ENCODE measurements at regions not wholly inside any gene's neighbourhood (a gene's known extent, or its start where the extent isn't known, plus 50 kb on each side); places are given as distances from the start of the nearest gene placed in this dataset.
"Not testable (repeated sequence)": the region's sequence is repeated elsewhere in the genome, so short reads cannot be mapped to it uniquely, and the experiment has no call there.

GRCh38 chr5:82523633-82524032 lies 245.5 kb upstream of the RPS23 start:
- Mint-ChIP-seq H3K27ac (no peak overlapping the region), H3K27me3 (ENCODE audit: low read depth) (no peaks in the 10 kb centered on the region), H3K4me3 (ENCODE audit: low read depth) (no peak overlapping the region), H3K4me1 (ENCODE audit: low read depth) (peaks cover 8% of the 10 kb centered on the region), H3K9me3 (peaks cover 14% of the 10 kb centered on the region), H3K36me3 (ENCODE audit: low read depth) (no peaks in the 10 kb centered on the region)
- no peak for DNase-seq (ENCODE audit: low spot score)
- intact Hi-C loops (cut with micrococcal nuclease) = no loop called here

- intact Hi-C loops (cut with micrococcal nuclease) = no loop called here
- Mint-ChIP-seq H3K4me3 (ENCODE audit: low read depth) (no peak overlapping the region), H3K27ac (no peak overlapping the region), H3K4me1 (ENCODE audit: low read depth) (peaks cover 8% of the 10 kb centered on the region), H3K36me3 (ENCODE audit: low read depth) (no peaks in the 10 kb centered on the region), H3K27me3 (ENCODE audit: low read depth) (no peaks in the 10 kb centered on the region), H3K9me3 (peaks cover 7% of the 10 kb centered on the region)
- no peak for DNase-seq (ENCODE audit: low spot score)
Observed at GRCh38 chr5:82522897-82523296, 244.7 kb upstream of the RPS23 start.

GRCh38 chr5:82521431-82522051 lies 243.4 kb upstream of the RPS23 start:
- Mint-ChIP-seq H3K27ac (no peak overlapping the region), H3K36me3 (ENCODE audit: low read depth) (no peaks in the 10 kb centered on the region)
- intact Hi-C loops (cut with micrococcal nuclease) = no loop called here

GRCh38 chr5:82519558-82519957 lies 241.4 kb upstream of the RPS23 start:
- no peaks in the 10 kb centered on the region for H3K27me3 Mint-ChIP-seq (ENCODE audit: low read depth)
- H3K36me3 Mint-ChIP-seq (ENCODE audit: low read depth) = no peaks in the 10 kb centered on the region
- H3K27ac Mint-ChIP-seq = no peak overlapping the region
- DNase-seq (ENCODE audit: low spot score) = no peak
- H3K9me3 Mint-ChIP-seq = no peaks in the 10 kb centered on the region
- no peak overlapping the region for H3K4me3 Mint-ChIP-seq (ENCODE audit: low read depth)
- intact Hi-C loops (cut with micrococcal nuclease) = no loop called here
- H3K4me1 Mint-ChIP-seq (ENCODE audit: low read depth) = no peaks in the 10 kb centered on the region

More at GRCh38 chr5:82521431-82522051, 243.4 kb upstream of the RPS23 start:
- H3K4me3 Mint-ChIP-seq (ENCODE audit: low read depth) = no peak overlapping the region
- no peaks in the 10 kb centered on the region for H3K9me3 Mint-ChIP-seq
- H3K27me3 Mint-ChIP-seq (ENCODE audit: low read depth) = no peaks in the 10 kb centered on the region
- peaks cover 5% of the 10 kb centered on the region for H3K4me1 Mint-ChIP-seq (ENCODE audit: low read depth)
- no peak for DNase-seq (ENCODE audit: low spot score)

GRCh38 chr5:82517544-82518075 lies 239.5 kb upstream of the RPS23 start:
- intact Hi-C loops (cut with micrococcal nuclease) = no loop called here
- H3K27me3 Mint-ChIP-seq (ENCODE audit: low read depth) = peaks cover 1% of the 10 kb centered on the region
- no peaks in the 10 kb centered on the region for H3K9me3 Mint-ChIP-seq
- H3K4me1 Mint-ChIP-seq (ENCODE audit: low read depth) = no peaks in the 10 kb centered on the region
- H3K27ac Mint-ChIP-seq = no peak overlapping the region
- DNase-seq (ENCODE audit: low spot score) = no peak
- H3K36me3 Mint-ChIP-seq (ENCODE audit: low read depth) = no peaks in the 10 kb centered on the region
- H3K4me3 Mint-ChIP-seq (ENCODE audit: low read depth) = no peak overlapping the region

GRCh38 chr5:82513738-82514137 lies 235.6 kb upstream of the RPS23 start:
- no peak for DNase-seq (ENCODE audit: low spot score)
- Mint-ChIP-seq H3K27me3 (ENCODE audit: low read depth) (peaks cover 1% of the 10 kb centered on the region), H3K4me1 (ENCODE audit: low read depth) (no peaks in the 10 kb centered on the region), H3K36me3 (ENCODE audit: low read depth) (no peaks in the 10 kb centered on the region), H3K4me3 (ENCODE audit: low read depth) (no peak overlapping the region), H3K27ac (no peak overlapping the region), H3K9me3 (peaks cover 1% of the 10 kb centered on the region)
- intact Hi-C loops (cut with micrococcal nuclease) = no loop called here

GRCh38 chr5:82512025-82512424 lies 233.9 kb upstream of the RPS23 start:
- intact Hi-C loops (cut with micrococcal nuclease) = no loop called here
- no peak for DNase-seq (ENCODE audit: low spot score)
- no peaks in the 10 kb centered on the region for H3K4me1 Mint-ChIP-seq (ENCODE audit: low read depth)
- no peak overlapping the region for H3K27ac Mint-ChIP-seq
- no peak overlapping the region for H3K4me3 Mint-ChIP-seq (ENCODE audit: low read depth)
- no peaks in the 10 kb centered on the region for H3K36me3 Mint-ChIP-seq (ENCODE audit: low read depth)
- peaks cover 1% of the 10 kb centered on the region for H3K27me3 Mint-ChIP-seq (ENCODE audit: low read depth)
- peaks cover 9% of the 10 kb centered on the region for H3K9me3 Mint-ChIP-seq

- intact Hi-C loops (cut with micrococcal nuclease) = no loop called here
- H3K4me3 Mint-ChIP-seq (ENCODE audit: low read depth) = no peak overlapping the region
- peaks cover 13% of the 10 kb centered on the region for H3K9me3 Mint-ChIP-seq
- no peaks in the 10 kb centered on the region for H3K4me1 Mint-ChIP-seq (ENCODE audit: low read depth)
- peaks cover 1% of the 10 kb centered on the region for H3K27me3 Mint-ChIP-seq (ENCODE audit: low read depth)
- DNase-seq (ENCODE audit: low spot score) = no peak
- no peaks in the 10 kb centered on the region for H3K36me3 Mint-ChIP-seq (ENCODE audit: low read depth)
- no peak overlapping the region for H3K27ac Mint-ChIP-seq
Observed at GRCh38 chr5:82511134-82511533, 233.0 kb upstream of the RPS23 start.

- Mint-ChIP-seq H3K4me3 (ENCODE audit: low read depth) (no peak overlapping the region), H3K27me3 (ENCODE audit: low read depth) (peaks cover 1% of the 10 kb centered on the region), H3K9me3 (peaks cover 13% of the 10 kb centered on the region), H3K36me3 (ENCODE audit: low read depth) (no peaks in the 10 kb centered on the region), H3K4me1 (ENCODE audit: low read depth) (no peaks in the 10 kb centered on the region), H3K27ac (no peak overlapping the region)
- intact Hi-C loops (cut with micrococcal nuclease) = no loop called here
- no peak for DNase-seq (ENCODE audit: low spot score)
Observed at GRCh38 chr5:82509762-82510161, 231.6 kb upstream of the RPS23 start.

GRCh38 chr5:82506390-82506789 lies 228.2 kb upstream of the RPS23 start:
- H3K9me3 Mint-ChIP-seq = peaks cover 13% of the 10 kb centered on the region
- DNase-seq (ENCODE audit: low spot score); H3K27ac Mint-ChIP-seq; intact Hi-C loops (cut with micrococcal nuclease); H3K4me3 Mint-ChIP-seq (ENCODE audit: low read depth); H3K36me3 Mint-ChIP-seq (ENCODE audit: low read depth); H3K27me3 Mint-ChIP-seq (ENCODE audit: low read depth); H3K4me1 Mint-ChIP-seq (ENCODE audit: low read depth): not testable (repeated sequence)

GRCh38 chr5:82499725-82500244 lies 221.6 kb upstream of the RPS23 start:
- Mint-ChIP-seq H3K4me1 (ENCODE audit: low read depth) (no peaks in the 10 kb centered on the region), H3K27ac (no peak overlapping the region), H3K9me3 (no peaks in the 10 kb centered on the region), H3K27me3 (ENCODE audit: low read depth) (peaks cover 6% of the 10 kb centered on the region), H3K4me3 (ENCODE audit: low read depth) (no peak overlapping the region), H3K36me3 (ENCODE audit: low read depth) (no peaks in the 10 kb centered on the region)
- intact Hi-C loops (cut with micrococcal nuclease) = loop anchor here (10.0 kb wide), 1 partner anchor 145 kb away; no protein-coding TSS in a partner anchor
- no peak for DNase-seq (ENCODE audit: low spot score)

GRCh38 chr5:82497242-82497641 lies 219.1 kb upstream of the RPS23 start:
- no peaks in the 10 kb centered on the region for H3K9me3 Mint-ChIP-seq
- H3K36me3 Mint-ChIP-seq (ENCODE audit: low read depth) = no peaks in the 10 kb centered on the region
- no peak overlapping the region for H3K27ac Mint-ChIP-seq
- no peak overlapping the region for H3K4me3 Mint-ChIP-seq (ENCODE audit: low read depth)
- H3K4me1 Mint-ChIP-seq (ENCODE audit: low read depth) = peaks cover 4% of the 10 kb centered on the region
- intact Hi-C loops (cut with micrococcal nuclease) = loop anchor here (10.0 kb wide), 1 partner anchor 142 kb away; no protein-coding TSS in a partner anchor
- no peak for DNase-seq (ENCODE audit: low spot score)
- H3K27me3 Mint-ChIP-seq (ENCODE audit: low read depth) = peaks cover 6% of the 10 kb centered on the region

GRCh38 chr5:82494942-82495341 lies 216.8 kb upstream of the RPS23 start:
- no peak for DNase-seq (ENCODE audit: low spot score)

More at GRCh38 chr5:82494942-82495341, 216.8 kb upstream of the RPS23 start:
- Mint-ChIP-seq H3K36me3 (ENCODE audit: low read depth) (no peaks in the 10 kb centered on the region), H3K27me3 (ENCODE audit: low read depth) (peaks cover 1% of the 10 kb centered on the region), H3K4me3 (ENCODE audit: low read depth) (no peak overlapping the region), H3K9me3 (no peaks in the 10 kb centered on the region), H3K27ac (no peak overlapping the region), H3K4me1 (ENCODE audit: low read depth) (peaks cover 4% of the 10 kb centered on the region)
- intact Hi-C loops (cut with micrococcal nuclease) = loop anchor here (10.0 kb wide), 1 partner anchor 140 kb away; no protein-coding TSS in a partner anchor
